GM21737 (cell line): ENCODE measurements at regions not wholly inside any gene's neighbourhood (a gene's known extent, or its start where the extent isn't known, plus 50 kb on each side); places are given as distances from the start of the nearest gene placed in this dataset.
A peak's percentile ranks its signal among the peaks of the same experiment; 100 is the strongest.

ENCODE experiments used
- ATAC-seq: cut with Tn5 transposase; IDR thresholded peaks from one replicate; pipeline ENCODE4 v1.9.1; 2021; ENCODE audit warnings: mild to moderate bottlenecking, moderate library complexity; ENCODE audit not compliant: unreplicated experiment

DNA sequence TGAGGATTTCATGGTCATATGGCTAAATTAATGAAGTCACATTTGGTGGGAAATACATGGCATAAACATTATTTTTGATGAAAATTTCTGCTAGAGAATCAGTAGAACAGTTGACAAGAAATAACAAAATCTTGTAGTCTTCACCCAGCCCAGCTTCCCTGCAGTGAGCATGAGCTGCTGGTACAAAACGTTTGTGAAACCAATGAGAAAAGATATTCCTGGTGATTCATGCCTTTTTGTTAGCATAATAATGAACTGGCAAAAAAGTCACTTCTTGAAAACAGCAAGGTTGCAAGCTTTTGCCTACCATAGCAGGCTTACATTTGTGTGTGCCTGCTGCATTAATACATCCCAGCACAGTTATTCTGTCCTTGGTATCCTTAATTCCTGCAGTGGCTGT is 475.9 kb upstream of the HTR2A start:
- ATAC-seq = no peak

GRCh38 chr13:47351798-47352197 is 454.9 kb upstream of the HTR2A start:
- ATAC-seq = no peak

DNA sequence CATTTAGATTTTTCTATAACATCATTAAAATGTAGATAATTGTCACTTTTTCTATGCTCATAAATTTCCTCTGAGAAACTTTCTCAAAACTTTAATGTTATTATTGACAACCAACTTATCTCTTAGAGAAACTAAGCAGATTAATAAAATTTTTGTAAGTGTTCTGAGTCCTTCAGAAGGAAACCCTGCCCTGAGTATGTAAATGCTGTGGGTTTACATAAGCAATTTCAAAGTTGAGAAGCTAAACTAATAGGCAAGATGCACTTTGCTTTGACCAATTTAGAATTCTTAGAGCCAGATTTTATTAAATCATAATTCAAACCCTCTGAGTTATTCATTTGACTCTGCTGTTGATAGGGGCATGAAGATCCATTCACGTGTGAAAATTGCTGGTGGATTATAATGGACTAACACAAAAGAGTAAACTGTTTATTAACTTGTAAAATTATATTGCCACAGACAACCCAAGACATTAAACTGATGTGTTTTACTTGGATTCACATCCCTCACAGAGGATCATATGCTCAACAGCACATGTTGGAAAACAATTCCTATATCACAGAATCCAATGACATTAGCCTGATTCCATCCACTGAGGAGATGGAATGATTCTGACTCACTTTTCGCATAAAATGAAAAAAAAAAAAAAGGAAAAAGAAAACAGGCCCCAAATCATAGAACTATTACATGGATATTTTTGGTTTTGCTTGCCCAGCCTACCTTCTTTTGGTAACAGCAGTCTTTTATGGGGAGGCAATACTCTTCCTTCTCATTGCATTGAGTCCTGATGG is 453.7 kb upstream of the HTR2A start:
- ATAC-seq = no peak

GRCh38 chr13:47349211-47349610 is 452.4 kb upstream of the HTR2A start:
- ATAC-seq = no peak

- no peak for ATAC-seq
Measured at GRCh38 chr13:47337781-47338507, 441.1 kb upstream of the HTR2A start.

GRCh38 chr13:47334173-47334572 is 437.3 kb upstream of the HTR2A start:
- ATAC-seq = no peak

GRCh38 chr13:47332149-47332548 is 435.3 kb upstream of the HTR2A start:
- ATAC-seq = no peak

- ATAC-seq = no peak
Measured at GRCh38 chr13:47330031-47330430, 433.2 kb upstream of the HTR2A start.

GRCh38 chr13:47327861-47328260 is 431.0 kb upstream of the HTR2A start:
- no peak for ATAC-seq

GRCh38 chr13:47326061-47326460 is 429.2 kb upstream of the HTR2A start:
- no peak for ATAC-seq

DNA sequence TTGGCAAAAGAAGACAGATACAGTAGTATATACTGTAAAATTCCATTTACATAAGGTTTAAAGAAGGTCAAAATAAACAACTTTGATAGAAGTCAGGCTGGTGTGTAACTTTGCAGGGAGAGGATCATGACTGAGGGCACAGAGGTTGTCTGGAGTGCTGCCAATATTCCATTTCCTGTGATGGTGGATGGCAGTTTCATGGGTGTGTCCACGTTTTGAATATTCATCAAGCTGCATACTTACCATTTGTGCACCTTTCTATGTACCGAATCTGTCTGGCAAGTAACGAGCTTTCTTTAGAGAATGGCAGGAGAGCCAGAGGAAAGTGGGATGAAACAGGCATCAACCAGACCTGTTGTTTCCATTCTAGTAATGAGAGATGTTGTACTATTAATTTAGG is 420.5 kb upstream of the HTR2A start:
- no peak for ATAC-seq

DNA sequence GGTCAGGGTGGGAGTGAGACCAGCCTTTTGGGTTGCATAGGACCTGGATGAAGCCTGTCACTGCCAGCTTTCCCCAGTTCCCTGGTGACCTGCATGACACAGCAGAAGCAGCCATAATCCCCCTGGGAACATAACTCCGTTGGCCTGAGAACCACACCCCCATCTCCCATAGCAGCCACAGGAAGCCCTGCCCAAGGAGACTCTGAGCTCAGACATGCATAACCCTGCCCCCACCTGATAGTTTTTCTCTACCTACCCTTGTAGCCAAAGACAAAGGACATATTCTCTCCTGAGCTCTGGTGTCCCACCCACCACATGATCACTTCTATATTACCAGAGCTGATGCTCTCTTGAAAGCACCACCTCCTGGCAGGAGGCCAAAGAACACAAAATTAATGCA is 413.5 kb upstream of the HTR2A start:
- no peak for ATAC-seq

DNA sequence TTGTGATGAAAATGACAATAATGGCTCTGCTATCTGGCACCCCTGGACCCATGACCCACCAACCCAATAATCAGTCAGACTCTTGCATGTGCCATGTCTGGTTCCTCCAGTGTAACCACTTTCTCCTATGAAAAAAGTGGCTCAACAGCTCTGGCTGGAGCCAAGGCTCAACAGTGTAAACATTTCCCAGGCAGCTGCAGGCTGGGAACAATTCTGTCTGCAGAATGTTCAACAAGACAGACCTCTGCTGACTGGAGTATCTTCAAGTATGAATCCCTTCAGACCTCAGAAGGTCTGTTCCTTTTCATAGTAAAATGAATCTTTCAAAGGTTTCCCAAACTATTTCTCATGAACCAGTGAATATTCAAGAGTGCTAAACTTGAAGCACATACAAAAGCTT is 410.1 kb upstream of the HTR2A start:
- ATAC-seq = no peak

GRCh38 chr13:47303626-47304025 is 406.8 kb upstream of the HTR2A start:
- ATAC-seq = peak; percentile 72

DNA sequence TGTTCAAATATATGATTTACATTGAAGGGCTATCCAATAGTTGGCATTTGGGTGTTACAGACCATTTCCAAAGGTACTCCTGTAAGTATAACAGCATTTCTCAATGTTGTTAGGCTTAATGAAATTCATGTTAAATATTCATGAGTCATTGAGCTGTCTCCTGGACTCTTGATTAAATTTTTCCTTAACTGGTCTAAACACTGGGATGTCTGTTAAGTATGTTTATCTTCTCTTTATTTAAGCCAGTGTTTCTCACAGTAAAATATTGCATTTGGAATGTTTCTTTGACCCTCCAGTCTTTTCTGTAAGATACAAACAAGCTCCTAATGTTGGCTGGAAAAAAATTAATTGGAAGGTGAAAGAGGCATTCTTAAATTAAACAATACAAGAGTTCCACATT is 402.5 kb upstream of the HTR2A start:
- ATAC-seq = no peak

DNA sequence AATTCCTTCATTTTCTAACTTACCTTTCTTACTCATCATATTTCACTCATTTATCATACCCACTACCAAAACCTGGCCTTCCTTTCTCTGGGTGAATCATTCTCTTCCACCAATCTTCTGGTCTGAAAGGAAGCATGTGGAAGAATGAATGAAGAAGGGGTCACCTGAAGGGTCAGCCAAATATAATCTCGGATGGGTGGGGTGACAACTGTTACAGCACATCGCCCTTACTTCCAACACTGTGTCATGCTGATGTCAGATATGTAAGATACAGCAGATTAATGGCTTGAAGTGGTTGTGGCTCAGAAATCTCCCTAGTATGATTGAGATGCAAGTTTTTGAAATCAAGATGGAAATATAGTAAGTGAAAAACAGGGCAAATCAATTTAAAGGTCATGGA is 401.7 kb upstream of the HTR2A start:
- ATAC-seq = no peak

GRCh38 chr13:47294691-47295090 is 397.8 kb upstream of the HTR2A start:
- ATAC-seq = no peak

DNA sequence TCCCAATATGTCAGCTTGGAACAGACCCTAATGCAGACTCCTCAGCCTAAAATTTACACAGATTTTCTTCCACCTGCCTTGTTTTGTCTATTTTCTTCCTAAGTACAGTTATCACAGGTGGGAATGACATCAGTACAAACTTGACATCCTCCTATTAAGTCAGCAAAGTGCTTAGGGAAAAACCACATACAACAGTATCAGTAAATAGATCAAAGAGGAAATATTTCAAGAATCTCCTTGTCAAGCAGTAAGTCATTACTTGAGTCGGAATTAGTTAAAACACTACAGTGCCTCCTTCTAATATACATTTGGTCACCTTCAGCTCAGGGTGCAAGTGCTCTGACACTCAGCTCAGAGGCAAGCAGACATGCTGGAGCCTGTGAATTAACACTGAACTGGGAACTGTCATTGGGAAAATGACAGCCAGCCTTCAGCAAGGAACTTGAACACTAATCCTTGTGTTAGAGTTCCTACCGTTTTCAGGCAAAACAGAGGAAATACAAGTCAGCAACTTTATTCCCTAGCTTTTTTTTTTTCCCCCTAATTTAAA is 394.3 kb upstream of the HTR2A start:
- no peak for ATAC-seq

- ATAC-seq = no peak
Measured at GRCh38 chr13:47289567-47289966, 392.7 kb upstream of the HTR2A start.

GRCh38 chr13:47288546-47288945 is 391.7 kb upstream of the HTR2A start:
- no peak for ATAC-seq

DNA sequence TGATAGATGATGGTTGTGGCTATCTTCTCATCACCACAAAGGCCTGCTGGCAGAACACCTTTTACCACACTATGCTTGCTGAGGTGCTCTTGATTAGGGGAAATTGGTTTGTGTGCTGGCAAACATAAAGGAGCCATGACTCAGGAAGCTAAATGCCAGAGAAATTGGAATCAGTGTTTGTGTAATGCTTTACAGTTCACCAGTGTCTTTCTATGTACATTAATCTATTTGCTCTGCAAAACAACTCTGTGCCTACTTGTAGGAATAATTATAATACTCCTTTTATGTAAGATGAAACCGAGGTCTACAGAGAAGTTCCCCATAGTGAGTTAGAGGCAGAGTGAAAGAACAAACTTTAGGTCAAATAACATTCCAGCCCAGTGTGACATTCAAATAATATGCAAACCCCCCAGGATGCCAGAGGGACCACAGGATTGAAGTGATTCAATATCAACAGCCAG is 390.5 kb upstream of the HTR2A start:
- ATAC-seq = no peak

DNA sequence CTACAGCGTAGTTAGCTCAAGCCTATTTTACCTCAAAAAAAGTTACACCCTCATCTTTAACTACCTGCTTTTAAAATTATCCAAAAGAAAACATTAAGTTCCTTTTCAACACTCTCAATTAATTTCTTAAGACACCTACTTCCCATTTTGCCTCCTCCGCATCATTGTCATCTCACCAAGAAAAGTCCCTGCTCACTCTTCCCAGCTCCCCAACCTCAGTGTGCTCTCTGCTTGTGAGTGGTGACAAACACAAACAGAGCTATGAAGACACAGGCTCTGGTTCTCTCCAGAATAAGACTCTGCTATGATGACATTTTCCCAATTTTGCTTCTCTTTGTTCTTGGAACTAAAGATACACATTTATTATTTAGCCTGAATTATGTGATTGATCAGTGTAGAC is 385.1 kb upstream of the HTR2A start:
- ATAC-seq = no peak
